SJCRH30 (cell line): ENCODE measurements at regions not wholly inside any gene's neighbourhood (a gene's known extent, or its start where the extent isn't known, plus 50 kb on each side); places are given as distances from the start of the nearest gene placed in this dataset.
A peak's percentile ranks its signal among the peaks of the same experiment; 100 is the strongest.
"Not testable (repeated sequence)": the region's sequence is repeated elsewhere in the genome, so short reads cannot be mapped to it uniquely, and the experiment has no call there.

Experiments used
- DNase-seq, 2 experiments: peaks; one replicate each; pipeline ENCODE4 v3.0.0-alpha.2; 2015 to 2020
- H3K27ac ChIP-seq: fragments of 250-450 bp; sonication (Bioruptor Pico); 2 replicates; pipeline ENCODE4 v1.5.1; 2020; ENCODE audit warnings: mild to moderate bottlenecking, moderate library complexity
- H3K27me3 ChIP-seq: fragments of 250-450 bp; sonication (Bioruptor Pico); 2 replicates; pipeline ENCODE4 v1.5.1; 2020; ENCODE audit warnings: mild to moderate bottlenecking, moderate library complexity
- H3K36me3 ChIP-seq: fragments of 250-450 bp; sonication (Bioruptor Pico); 2 replicates; pipeline ENCODE4 v1.5.1; 2020; ENCODE audit warnings: mild to moderate bottlenecking, moderate library complexity
- H3K4me1 ChIP-seq: fragments of 250-450 bp; sonication (Bioruptor Pico); 2 replicates; pipeline ENCODE4 v1.5.1; 2020; ENCODE audit warnings: mild to moderate bottlenecking, moderate library complexity
- H3K4me3 ChIP-seq: fragments of 250-450 bp; sonication (Bioruptor Pico); 2 replicates; pipeline ENCODE4 v1.5.1; 2020; ENCODE audit warnings: mild to moderate bottlenecking, moderate library complexity
- H3K9me3 ChIP-seq: fragments of 250-450 bp; sonication (Bioruptor Pico); replicated peaks from 2 replicates; pipeline ENCODE4 v1.5.1; 2020; ENCODE audit warnings: mild to moderate bottlenecking, moderate library complexity

- H3K27ac ChIP-seq = no peak overlapping the region
- no peak for DNase-seq
- H3K9me3 ChIP-seq = no peaks in the 10 kb centered on the region
- no peak overlapping the region for H3K4me3 ChIP-seq
- no peaks in the 10 kb centered on the region for H3K4me1 ChIP-seq
- H3K36me3 ChIP-seq = no peaks in the 10 kb centered on the region
- H3K27me3 ChIP-seq = no peaks in the 10 kb centered on the region
Measured at GRCh38 chr11:97641988-97642387, 1252.2 kb downstream of the JRKL start.

GRCh38 chr11:97645736-97646135, 1255.9 kb downstream of the JRKL start:
- Histone ChIP-seq H3K4me3 (no peak overlapping the region), H3K4me1 (no peaks in the 10 kb centered on the region)

DNA sequence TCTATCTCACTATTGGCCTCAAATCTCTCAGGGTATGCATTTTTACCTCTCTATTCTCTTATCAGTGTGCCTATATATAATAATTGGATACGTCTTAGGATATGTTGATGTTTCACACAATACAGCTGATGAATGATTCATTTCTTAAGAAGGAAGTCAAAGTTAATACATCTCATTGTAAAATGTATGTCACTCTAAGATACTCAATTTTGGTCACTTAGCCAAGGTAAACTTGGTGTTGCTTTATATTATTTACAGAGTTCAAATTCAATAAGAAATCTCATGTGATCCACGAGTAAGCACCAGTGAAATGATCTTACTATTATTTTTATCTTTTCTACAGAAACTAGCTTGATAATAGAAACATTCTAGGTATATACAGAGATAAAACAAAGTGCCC, 1266.5 kb downstream of the JRKL start:
- Histone ChIP-seq H3K36me3 (no peaks in the 10 kb centered on the region), H3K27me3 (no peaks in the 10 kb centered on the region), H3K9me3 (no peaks in the 10 kb centered on the region), H3K27ac (no peak overlapping the region), H3K4me3 (no peak overlapping the region), H3K4me1 (no peaks in the 10 kb centered on the region)
- DNase-seq = no peak

More at GRCh38 chr11:97645736-97646135, 1255.9 kb downstream of the JRKL start:
- Histone ChIP-seq H3K9me3 (no peaks in the 10 kb centered on the region), H3K27me3 (no peaks in the 10 kb centered on the region), H3K36me3 (no peaks in the 10 kb centered on the region), H3K27ac (no peak overlapping the region)
- no peak for DNase-seq

GRCh38 chr11:97657852-97658251, 1268.0 kb downstream of the JRKL start:
- H3K9me3 ChIP-seq = no peaks in the 10 kb centered on the region
- no peak for DNase-seq
- no peak overlapping the region for H3K4me3 ChIP-seq
- H3K4me1 ChIP-seq = no peaks in the 10 kb centered on the region
- H3K27ac ChIP-seq = no peak overlapping the region
- no peaks in the 10 kb centered on the region for H3K27me3 ChIP-seq
- H3K36me3 ChIP-seq = no peaks in the 10 kb centered on the region

DNA sequence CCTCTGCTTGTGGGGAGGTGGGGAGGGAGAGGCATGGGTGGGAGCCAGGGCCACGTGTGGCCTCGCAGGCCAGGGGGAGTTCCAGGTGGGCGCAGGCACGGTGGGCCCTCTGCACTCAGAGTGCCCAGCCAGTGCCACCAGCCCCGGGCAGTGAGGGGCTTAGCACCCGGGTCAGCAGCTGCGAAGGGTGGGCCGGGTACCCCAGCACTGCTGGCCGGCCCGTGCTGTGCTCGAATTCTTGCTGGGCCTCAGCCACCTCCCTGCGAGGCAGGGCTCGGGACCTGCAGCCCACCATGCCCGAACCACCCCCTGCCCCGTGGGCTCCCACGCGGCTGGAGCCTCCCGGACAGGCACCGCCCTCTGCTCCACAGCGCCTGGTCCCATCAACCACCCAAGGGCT, 1277.2 kb downstream of the JRKL start:
- Histone ChIP-seq H3K27me3 (no peaks in the 10 kb centered on the region), H3K36me3 (no peaks in the 10 kb centered on the region), H3K27ac (no peak overlapping the region), H3K4me1 (peaks cover 12% of the 10 kb centered on the region; the same call in 1 of the 2 replicates), H3K9me3 (no peaks in the 10 kb centered on the region), H3K4me3 (no peak overlapping the region)
- DNase-seq = no peak

DNA sequence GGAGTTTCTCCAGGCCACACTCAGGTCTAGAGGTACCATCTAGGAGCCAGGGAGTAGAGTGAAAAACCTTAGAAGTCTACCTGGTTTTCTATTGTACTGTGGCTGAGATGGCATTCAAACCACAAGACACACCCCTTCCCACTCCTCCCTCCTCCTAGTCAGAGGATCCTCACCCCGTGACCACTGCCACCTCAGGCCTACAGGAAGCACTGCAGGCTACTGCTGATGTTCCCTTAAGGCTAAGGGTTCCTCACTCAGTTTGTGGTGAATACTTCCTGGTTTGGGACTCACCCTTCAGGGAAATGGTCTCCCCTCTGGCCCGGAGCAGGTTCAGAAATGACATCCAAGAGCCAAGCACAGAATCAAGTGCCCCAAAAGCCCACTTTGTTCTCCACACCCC, 1293.9 kb downstream of the JRKL start:
- H3K4me1 ChIP-seq = no peaks in the 10 kb centered on the region
- DNase-seq = peak; percentile 4 to 11
- H3K36me3 ChIP-seq = no peaks in the 10 kb centered on the region
- no peak overlapping the region for H3K27ac ChIP-seq
- H3K27me3 ChIP-seq = no peaks in the 10 kb centered on the region
- H3K9me3 ChIP-seq = no peaks in the 10 kb centered on the region
- H3K4me3 ChIP-seq = no peak overlapping the region

- Histone ChIP-seq H3K4me1 (no peaks in the 10 kb centered on the region), H3K27me3 (no peaks in the 10 kb centered on the region), H3K9me3 (no peaks in the 10 kb centered on the region), H3K27ac (no peak overlapping the region), H3K36me3 (no peaks in the 10 kb centered on the region), H3K4me3 (no peak overlapping the region)
- DNase-seq = no peak
Measured at GRCh38 chr11:97684486-97685439, 1295.0 kb downstream of the JRKL start.

- H3K4me3 ChIP-seq = no peak overlapping the region
- H3K9me3 ChIP-seq = no peaks in the 10 kb centered on the region
- H3K36me3 ChIP-seq = no peaks in the 10 kb centered on the region
- no peak for DNase-seq
- H3K27me3 ChIP-seq = no peaks in the 10 kb centered on the region
- no peak overlapping the region for H3K27ac ChIP-seq
- no peaks in the 10 kb centered on the region for H3K4me1 ChIP-seq
Measured at GRCh38 chr11:97685695-97686094, 1295.9 kb downstream of the JRKL start.

GRCh38 chr11:97687111-97687510, 1297.3 kb downstream of the JRKL start:
- no peaks in the 10 kb centered on the region for H3K9me3 ChIP-seq
- no peaks in the 10 kb centered on the region for H3K4me1 ChIP-seq
- no peak for DNase-seq
- H3K27ac ChIP-seq = no peak overlapping the region
- no peaks in the 10 kb centered on the region for H3K36me3 ChIP-seq
- H3K27me3 ChIP-seq = no peaks in the 10 kb centered on the region
- H3K4me3 ChIP-seq = no peak overlapping the region

DNA sequence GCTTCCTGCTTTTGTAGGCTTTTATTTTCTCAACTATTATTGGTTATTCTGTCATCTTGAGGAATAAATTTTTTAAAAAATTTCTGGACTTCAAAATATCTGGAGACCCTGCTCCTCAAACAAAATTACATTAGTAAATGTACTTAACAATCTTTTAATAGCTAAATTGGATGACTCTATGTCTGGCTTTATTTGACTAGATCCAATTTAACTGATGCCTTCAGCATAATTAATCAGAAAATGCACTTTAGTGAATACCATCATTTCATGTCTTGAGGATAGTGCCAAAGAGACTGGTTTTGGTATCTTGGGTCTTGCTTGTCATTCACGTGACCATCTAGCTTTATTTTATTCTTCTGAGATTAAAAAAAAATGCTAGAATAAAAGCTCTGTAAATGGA, 1301.2 kb downstream of the JRKL start:
- Histone ChIP-seq H3K4me1 (no peaks in the 10 kb centered on the region), H3K9me3 (no peaks in the 10 kb centered on the region)

DNA sequence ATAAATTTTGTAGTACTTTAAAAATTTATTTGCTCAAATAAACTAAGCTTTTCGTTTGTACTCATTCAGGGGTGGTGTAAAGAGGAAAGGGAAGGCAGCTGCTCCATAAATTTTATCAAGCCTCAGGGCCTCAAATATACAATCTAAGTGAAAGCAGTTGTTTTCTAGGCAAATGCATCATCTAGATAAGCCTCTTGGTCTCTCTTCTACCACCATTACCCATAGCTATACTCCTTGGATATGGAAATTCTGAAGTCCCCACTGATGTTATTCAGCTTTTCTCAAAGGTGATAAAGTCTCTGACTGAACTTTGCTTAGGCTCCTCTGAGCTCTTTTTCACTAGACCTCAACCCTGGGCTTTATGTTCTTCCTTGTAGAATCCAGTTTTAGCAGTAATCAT, 1313.1 kb downstream of the JRKL start:
- DNase-seq = no peak

More for the DNA sequence above, 1301.2 kb downstream of the JRKL start:
- no peaks in the 10 kb centered on the region for H3K36me3 ChIP-seq
- no peak for DNase-seq
- no peaks in the 10 kb centered on the region for H3K27me3 ChIP-seq
- H3K27ac ChIP-seq = no peak overlapping the region
- H3K4me3 ChIP-seq = no peak overlapping the region

GRCh38 chr11:97703851-97704250, 1314.0 kb downstream of the JRKL start:
- Histone ChIP-seq H3K27ac (no peak overlapping the region), H3K36me3 (no peaks in the 10 kb centered on the region), H3K4me1 (no peaks in the 10 kb centered on the region), H3K9me3 (no peaks in the 10 kb centered on the region), H3K27me3 (no peaks in the 10 kb centered on the region), H3K4me3 (no peak overlapping the region)
- no peak for DNase-seq

More for the DNA sequence above, 1313.1 kb downstream of the JRKL start:
- Histone ChIP-seq H3K4me1 (no peaks in the 10 kb centered on the region), H3K27ac (no peak overlapping the region), H3K36me3 (no peaks in the 10 kb centered on the region), H3K4me3 (no peak overlapping the region), H3K9me3 (no peaks in the 10 kb centered on the region), H3K27me3 (no peaks in the 10 kb centered on the region)

- not testable (repeated sequence) for H3K4me1 ChIP-seq, H3K27me3 ChIP-seq, H3K4me3 ChIP-seq, DNase-seq, H3K27ac ChIP-seq, H3K36me3 ChIP-seq, H3K9me3 ChIP-seq
Measured at GRCh38 chr11:97705441-97705840, 1315.3 kb upstream of the CNTN5 start.

- H3K36me3 ChIP-seq = no peaks in the 10 kb centered on the region
- no peak for DNase-seq
- no peak overlapping the region for H3K4me3 ChIP-seq
- no peaks in the 10 kb centered on the region for H3K27me3 ChIP-seq
- peaks cover 7% of the 10 kb centered on the region; the same call in 1 of the 2 replicates for H3K4me1 ChIP-seq
- H3K9me3 ChIP-seq = no peaks in the 10 kb centered on the region
- H3K27ac ChIP-seq = no peak overlapping the region
Measured at GRCh38 chr11:97717922-97718321, 1302.8 kb upstream of the CNTN5 start.

GRCh38 chr11:97722065-97722464, 1298.7 kb upstream of the CNTN5 start:
- DNase-seq = peak; percentile 65 to 76
- H3K27ac ChIP-seq = peak overlapping the region; percentile 24; the same call in 1 of the 2 replicates

More at GRCh38 chr11:97722065-97722464, 1298.7 kb upstream of the CNTN5 start:
- peaks cover 7% of the 10 kb centered on the region; the same call in 1 of the 2 replicates for H3K4me1 ChIP-seq
- no peaks in the 10 kb centered on the region for H3K27me3 ChIP-seq
- no peak overlapping the region for H3K4me3 ChIP-seq
- H3K36me3 ChIP-seq = no peaks in the 10 kb centered on the region
- H3K9me3 ChIP-seq = no peaks in the 10 kb centered on the region
